HG03432 (cell line): ENCODE measurements at regions not wholly inside any gene's neighbourhood (a gene's known extent, or its start where the extent isn't known, plus 50 kb on each side); places are given as distances from the start of the nearest gene placed in this dataset.
"Not testable (repeated sequence)": the region's sequence is repeated elsewhere in the genome, so short reads cannot be mapped to it uniquely, and the experiment has no call there.

Experiments used
- ATAC-seq: cut with Tn5 transposase; IDR thresholded peaks from one replicate; pipeline ENCODE4 v1.9.1; 2021; ENCODE audit warnings: mild to moderate bottlenecking, moderate library complexity; ENCODE audit not compliant: unreplicated experiment

GRCh38 chr10:28986117-28986792 lies 302.6 kb upstream of the LYZL1 start:
- ATAC-seq = no peak

- no peak for ATAC-seq
Observed at GRCh38 chr10:28986856-28987255, 302.0 kb upstream of the LYZL1 start.

GRCh38 chr10:28987555-28988320 lies 301.1 kb upstream of the LYZL1 start:
- ATAC-seq = no peak

GRCh38 chr10:28988980-28989379 lies 299.9 kb upstream of the LYZL1 start:
- no peak for ATAC-seq

- ATAC-seq = no peak
Observed at GRCh38 chr10:28991333-28992270, 297.3 kb upstream of the LYZL1 start.

GRCh38 chr10:28993056-28993455 lies 295.8 kb upstream of the LYZL1 start:
- no peak for ATAC-seq

- ATAC-seq = no peak
Observed at GRCh38 chr10:28993861-28994260, 295.0 kb upstream of the LYZL1 start.

- not testable (repeated sequence) for ATAC-seq
Observed at GRCh38 chr10:28994802-28995201, 294.1 kb upstream of the LYZL1 start.

GRCh38 chr10:28995497-28995896 lies 293.4 kb upstream of the LYZL1 start:
- ATAC-seq = no peak

- no peak for ATAC-seq
Observed at GRCh38 chr10:28996345-28996744, 292.5 kb upstream of the LYZL1 start.

- no peak for ATAC-seq
Observed at GRCh38 chr10:28996947-28997551, 291.8 kb upstream of the LYZL1 start.

GRCh38 chr10:28997734-28998133 lies 291.1 kb upstream of the LYZL1 start:
- no peak for ATAC-seq

- no peak for ATAC-seq
Observed at GRCh38 chr10:29001801-29002200, 287.1 kb upstream of the LYZL1 start.

- ATAC-seq = not testable (repeated sequence)
Observed at GRCh38 chr10:29003014-29003413, 285.9 kb upstream of the LYZL1 start.

GRCh38 chr10:29005988-29006387 lies 282.9 kb upstream of the LYZL1 start:
- no peak for ATAC-seq

GRCh38 chr10:29007370-29007747 lies 281.5 kb upstream of the LYZL1 start:
- no peak for ATAC-seq

- ATAC-seq = no peak
Observed at GRCh38 chr10:29007748-29008610, 280.9 kb upstream of the LYZL1 start.

- ATAC-seq = no peak
Observed at GRCh38 chr10:29009464-29009863, 279.4 kb upstream of the LYZL1 start.

- ATAC-seq = no peak
Observed at GRCh38 chr10:29011516-29011915, 277.4 kb upstream of the LYZL1 start.

- ATAC-seq = no peak
Observed at GRCh38 chr10:29012926-29013554, 275.8 kb upstream of the LYZL1 start.
